BLaER1 treated with 17β-estradiol and CSF1 and Interleukin-3, amounts not matched to agents 10 nM and 100 nM (cell line): ENCODE measurements at regions not wholly inside any gene's neighbourhood (a gene's known extent, or its start where the extent isn't known, plus 50 kb on each side); places are given as distances from the start of the nearest gene placed in this dataset.

Source experiments
- H3K27ac ChIP-seq, 11 experiments: shearing (Covaris generic); formaldehyde crosslinking; 2 replicates each; pipeline ENCODE4 v1.8.1; 2022
- H3K27me3 ChIP-seq, 11 experiments: shearing (Covaris generic); formaldehyde crosslinking; 2 replicates each; pipeline ENCODE4 v1.8.1; 2022
- H3K36me3 ChIP-seq, 11 experiments: shearing (Covaris generic); formaldehyde crosslinking; 2 replicates each; pipeline ENCODE4 v1.8.1; 2022
- H3K4me1 ChIP-seq, 10 experiments: shearing (Covaris generic); formaldehyde crosslinking; 2 replicates each; pipeline ENCODE4 v1.8.1; 2022
- H3K4me2 ChIP-seq, 11 experiments: shearing (Covaris generic); formaldehyde crosslinking; 2 replicates each; pipeline ENCODE4 v1.8.1; 2022
- H3K4me3 ChIP-seq, 10 experiments: shearing (Covaris generic); formaldehyde crosslinking; 2 replicates each; pipeline ENCODE4 v1.8.1; 2022
- H3K9ac ChIP-seq, 11 experiments: shearing (Covaris generic); formaldehyde crosslinking; 2 replicates each; pipeline ENCODE4 v1.8.1; 2022
- H3K9me3 ChIP-seq, 11 experiments: shearing (Covaris generic); formaldehyde crosslinking; replicated peaks in 1 of 11; 2 replicates each; pipeline ENCODE4 v1.8.1; 2022
- H4K20me1 ChIP-seq, 11 experiments: shearing (Covaris generic); formaldehyde crosslinking; 2 replicates each; pipeline ENCODE4 v1.8.1; 2022
- Cebpa-rat ChIP-seq, 11 experiments: shearing (Covaris generic); IDR thresholded peaks; 2 replicates each; pipeline ENCODE4 v1.8.1; 2022

GRCh38 chr2:6724605-6725140, 141.0 kb downstream of the CMPK2 start:
- H3K4me2 ChIP-seq = no peak overlapping the region
- no peak for TF ChIP-seq Cebpa-rat (IDR thresholded peaks at IDR 0.05)
- H3K36me3 ChIP-seq = no peaks in the 10 kb centered on the region
- no peak overlapping the region for H3K27ac ChIP-seq
- H3K27me3 ChIP-seq = no peaks in the 10 kb centered on the region
- no peaks in the 10 kb centered on the region for H3K4me1 ChIP-seq
- no peaks in the 10 kb centered on the region for H3K9me3 ChIP-seq
- no peaks in the 10 kb centered on the region for H4K20me1 ChIP-seq
- no peak overlapping the region for H3K9ac ChIP-seq
- H3K4me3 ChIP-seq = no peak overlapping the region

GRCh38 chr2:6728156-6728555, 137.6 kb downstream of the CMPK2 start:
- no peak for TF ChIP-seq Cebpa-rat (IDR thresholded peaks at IDR 0.05)
- H3K27me3 ChIP-seq = no peaks in the 10 kb centered on the region
- no peaks in the 10 kb centered on the region for H4K20me1 ChIP-seq
- H3K27ac ChIP-seq = no peak overlapping the region
- no peak overlapping the region for H3K9ac ChIP-seq
- H3K4me1 ChIP-seq = no peaks in the 10 kb centered on the region
- no peaks in the 10 kb centered on the region for H3K9me3 ChIP-seq
- no peak overlapping the region for H3K4me3 ChIP-seq
- no peak overlapping the region for H3K4me2 ChIP-seq
- H3K36me3 ChIP-seq = peaks cover 0 to 4% (median 0%) of the 10 kb centered on the region in 11 experiments; a peak in 3 of 22 replicates

- TF ChIP-seq Cebpa-rat (IDR thresholded peaks at IDR 0.05) = no peak
- Histone ChIP-seq H3K27ac (no peak overlapping the region), H3K9ac (no peak overlapping the region), H3K4me2 (no peak overlapping the region), H3K36me3 (peaks cover 0 to 4% (median 0%) of the 10 kb centered on the region in 11 experiments; a peak in 3 of 22 replicates), H3K27me3 (no peaks in the 10 kb centered on the region), H4K20me1 (no peaks in the 10 kb centered on the region), H3K4me1 (no peaks in the 10 kb centered on the region), H3K4me3 (no peak overlapping the region), H3K9me3 (no peaks in the 10 kb centered on the region)
Observed at GRCh38 chr2:6730003-6730402, 135.7 kb downstream of the CMPK2 start.

- Histone ChIP-seq H3K4me2 (no peak overlapping the region), H3K27me3 (no peaks in the 10 kb centered on the region)
- TF ChIP-seq Cebpa-rat (IDR thresholded peaks at IDR 0.05) = no peak
Observed at GRCh38 chr2:6730649-6731532, 134.8 kb downstream of the CMPK2 start.

GRCh38 chr2:6739547-6739946, 126.2 kb downstream of the CMPK2 start:
- Histone ChIP-seq H4K20me1 (no peaks in the 10 kb centered on the region), H3K27ac (no peak overlapping the region), H3K36me3 (no peaks in the 10 kb centered on the region), H3K4me1 (no peaks in the 10 kb centered on the region), H3K4me2 (no peak overlapping the region), H3K4me3 (no peak overlapping the region), H3K9ac (no peak overlapping the region), H3K27me3 (no peaks in the 10 kb centered on the region), H3K9me3 (no peaks in the 10 kb centered on the region)
- no peak for TF ChIP-seq Cebpa-rat (IDR thresholded peaks at IDR 0.05)

More at GRCh38 chr2:6730649-6731532, 134.8 kb downstream of the CMPK2 start:
- H3K9me3 ChIP-seq = no peaks in the 10 kb centered on the region
- H3K36me3 ChIP-seq = peaks cover 0 to 4% (median 0%) of the 10 kb centered on the region in 11 experiments; a peak in 3 of 22 replicates
- H3K4me1 ChIP-seq = no peaks in the 10 kb centered on the region
- no peak overlapping the region for H3K9ac ChIP-seq
- no peaks in the 10 kb centered on the region for H4K20me1 ChIP-seq
- H3K27ac ChIP-seq = no peak overlapping the region
- no peak overlapping the region for H3K4me3 ChIP-seq

- no peaks in the 10 kb centered on the region; a peak in 1 of 22 replicates for H3K36me3 ChIP-seq
- H3K9me3 ChIP-seq = 0 out of 22 replicates have a peak, but pooled peaks cover 0 to 7% (median 0%) of the 10 kb centered on the region in 11 experiments
- no peaks in the 10 kb centered on the region for H4K20me1 ChIP-seq
- H3K27ac ChIP-seq = no peak overlapping the region
- H3K4me2 ChIP-seq = no peak overlapping the region
- no peak overlapping the region for H3K9ac ChIP-seq
- H3K4me3 ChIP-seq = no peak overlapping the region
- 0 out of 20 replicates have a peak, but pooled peaks cover 0 to 5% (median 0%) of the 10 kb centered on the region in 10 experiments for H3K4me1 ChIP-seq
- TF ChIP-seq Cebpa-rat (IDR thresholded peaks at IDR 0.05) = no peak
- no peaks in the 10 kb centered on the region for H3K27me3 ChIP-seq
Observed at GRCh38 chr2:6741229-6741628, 124.5 kb downstream of the CMPK2 start.

GRCh38 chr2:6744038-6744437, 121.7 kb downstream of the CMPK2 start:
- H3K4me2 ChIP-seq = no peak overlapping the region
- H3K27ac ChIP-seq = no peak overlapping the region
- H4K20me1 ChIP-seq = no peaks in the 10 kb centered on the region
- peaks cover 0 to 7% (median 0%) of the 10 kb centered on the region in 11 experiments; a peak in 2 of 22 replicates for H3K9me3 ChIP-seq
- no peak for TF ChIP-seq Cebpa-rat (IDR thresholded peaks at IDR 0.05)
- no peak overlapping the region for H3K9ac ChIP-seq
- H3K36me3 ChIP-seq = no peaks in the 10 kb centered on the region; a peak in 1 of 22 replicates
- H3K4me3 ChIP-seq = no peak overlapping the region
- H3K4me1 ChIP-seq = 0 out of 20 replicates have a peak, but pooled peaks cover 0 to 6% (median 0%) of the 10 kb centered on the region in 10 experiments
- no peaks in the 10 kb centered on the region for H3K27me3 ChIP-seq

- no peak overlapping the region for H3K9ac ChIP-seq
- H3K4me2 ChIP-seq = no peak overlapping the region
- no peak overlapping the region for H3K27ac ChIP-seq
- H3K27me3 ChIP-seq = no peaks in the 10 kb centered on the region
- peaks cover 0 to 7% (median 0%) of the 10 kb centered on the region in 11 experiments; a peak in 2 of 22 replicates for H3K9me3 ChIP-seq
- H3K4me3 ChIP-seq = no peak overlapping the region
- H3K36me3 ChIP-seq = no peaks in the 10 kb centered on the region; a peak in 1 of 22 replicates
- no peak for TF ChIP-seq Cebpa-rat (IDR thresholded peaks at IDR 0.05)
- 0 out of 20 replicates have a peak, but pooled peaks cover 0 to 6% (median 0%) of the 10 kb centered on the region in 10 experiments for H3K4me1 ChIP-seq
- no peaks in the 10 kb centered on the region for H4K20me1 ChIP-seq
Observed at GRCh38 chr2:6747433-6747832, 118.3 kb downstream of the CMPK2 start.

GRCh38 chr2:6748406-6749067, 117.2 kb downstream of the CMPK2 start:
- Histone ChIP-seq H3K27ac (no peak overlapping the region), H3K9me3 (peaks cover 0 to 7% (median 0%) of the 10 kb centered on the region in 11 experiments; a peak in 2 of 22 replicates), H3K9ac (no peak overlapping the region), H3K4me1 (0 out of 20 replicates have a peak, but pooled peaks cover 0 to 6% (median 0%) of the 10 kb centered on the region in 10 experiments), H3K4me2 (no peak overlapping the region), H4K20me1 (no peaks in the 10 kb centered on the region), H3K27me3 (no peaks in the 10 kb centered on the region), H3K4me3 (no peak overlapping the region), H3K36me3 (no peaks in the 10 kb centered on the region; a peak in 1 of 22 replicates)
- TF ChIP-seq Cebpa-rat (IDR thresholded peaks at IDR 0.05) = no peak
